Stimulated activated CD8-positive, alpha-beta memory T cell treated with anti-CD3 and anti-CD28 coated beads, Interleukin-12 subunit alpha, Interleukin-12 subunit beta, amount 100 ng/mL, for 4 hours (primary cell): ENCODE measurements at regions not wholly inside any gene's neighbourhood (a gene's known extent, or its start where the extent isn't known, plus 50 kb on each side); places are given as distances from the start of the nearest gene placed in this dataset.
"Not testable (repeated sequence)": the region's sequence is repeated elsewhere in the genome, so short reads cannot be mapped to it uniquely, and the experiment has no call there.

Experiments
- DNase-seq: peaks from one replicate; pipeline ENCODE4 v3.0.0-alpha.2; 2020; ENCODE audit warnings: low read depth

- no peak for DNase-seq
These were observed 160.4 kb upstream of the KCNH8 start for GRCh38 chr3:18987862-18988447.

- DNase-seq: no peak
These were observed 161.2 kb upstream of the KCNH8 start for GRCh38 chr3:18987070-18987469.

- no peak for DNase-seq
These were observed 165.4 kb upstream of the KCNH8 start for GRCh38 chr3:18982920-18983319.

GRCh38 chr3:18976102-18976501 lies 172.2 kb upstream of the KCNH8 start:
- DNase-seq: not testable (repeated sequence)

GRCh38 chr3:18968120-18968519 lies 180.2 kb upstream of the KCNH8 start:
- DNase-seq: no peak

GRCh38 chr3:18965781-18966180 lies 182.5 kb upstream of the KCNH8 start:
- no peak for DNase-seq

GRCh38 chr3:18964640-18965039 lies 183.7 kb upstream of the KCNH8 start:
- DNase-seq: no peak

GRCh38 chr3:18951333-18951732 lies 197.0 kb upstream of the KCNH8 start:
- DNase-seq: no peak

- DNase-seq: no peak
These were observed 201.8 kb upstream of the KCNH8 start for GRCh38 chr3:18946524-18946923.

GRCh38 chr3:18937574-18937973 lies 210.7 kb upstream of the KCNH8 start:
- DNase-seq: no peak

GRCh38 chr3:18919158-18919557 lies 229.2 kb upstream of the KCNH8 start:
- no peak for DNase-seq

GRCh38 chr3:18917923-18918322 lies 230.4 kb upstream of the KCNH8 start:
- no peak for DNase-seq

GRCh38 chr3:18902081-18902793 lies 246.1 kb upstream of the KCNH8 start:
- DNase-seq: no peak

GRCh38 chr3:18901571-18901970 lies 246.7 kb upstream of the KCNH8 start:
- DNase-seq: no peak

- no peak for DNase-seq
These were observed 247.3 kb upstream of the KCNH8 start for GRCh38 chr3:18900994-18901393.

GRCh38 chr3:18898911-18899310 lies 249.4 kb upstream of the KCNH8 start:
- no peak for DNase-seq

- no peak for DNase-seq
These were observed 255.6 kb upstream of the KCNH8 start for GRCh38 chr3:18892756-18893155.

- DNase-seq: no peak
These were observed 256.3 kb upstream of the KCNH8 start for GRCh38 chr3:18892047-18892446.

- no peak for DNase-seq
These were observed 256.7 kb upstream of the KCNH8 start for GRCh38 chr3:18891641-18892040.

- DNase-seq: no peak
These were observed 257.9 kb upstream of the KCNH8 start for GRCh38 chr3:18890449-18890848.

GRCh38 chr3:18888819-18889218 lies 259.5 kb upstream of the KCNH8 start:
- DNase-seq: no peak

- DNase-seq: no peak
These were observed 259.9 kb upstream of the KCNH8 start for GRCh38 chr3:18888370-18888769.

GRCh38 chr3:18886331-18886730 lies 262.0 kb upstream of the KCNH8 start:
- no peak for DNase-seq

GRCh38 chr3:18885612-18886011 lies 262.7 kb upstream of the KCNH8 start:
- no peak for DNase-seq
